GM20431 (cell line): ENCODE measurements at regions not wholly inside any gene's neighbourhood (a gene's known extent, or its start where the extent isn't known, plus 50 kb on each side); places are given as distances from the start of the nearest gene placed in this dataset.

ENCODE experiments used
- in situ Hi-C: fragments of 300-500 bp; cut with MseI, MboI; formaldehyde crosslinking; loops from one replicate; pipeline ENCODE4 v1.15.0; 2020; ENCODE audit warnings: low sequenced_read_pairs; ENCODE audit not compliant: unreplicated experiment

DNA sequence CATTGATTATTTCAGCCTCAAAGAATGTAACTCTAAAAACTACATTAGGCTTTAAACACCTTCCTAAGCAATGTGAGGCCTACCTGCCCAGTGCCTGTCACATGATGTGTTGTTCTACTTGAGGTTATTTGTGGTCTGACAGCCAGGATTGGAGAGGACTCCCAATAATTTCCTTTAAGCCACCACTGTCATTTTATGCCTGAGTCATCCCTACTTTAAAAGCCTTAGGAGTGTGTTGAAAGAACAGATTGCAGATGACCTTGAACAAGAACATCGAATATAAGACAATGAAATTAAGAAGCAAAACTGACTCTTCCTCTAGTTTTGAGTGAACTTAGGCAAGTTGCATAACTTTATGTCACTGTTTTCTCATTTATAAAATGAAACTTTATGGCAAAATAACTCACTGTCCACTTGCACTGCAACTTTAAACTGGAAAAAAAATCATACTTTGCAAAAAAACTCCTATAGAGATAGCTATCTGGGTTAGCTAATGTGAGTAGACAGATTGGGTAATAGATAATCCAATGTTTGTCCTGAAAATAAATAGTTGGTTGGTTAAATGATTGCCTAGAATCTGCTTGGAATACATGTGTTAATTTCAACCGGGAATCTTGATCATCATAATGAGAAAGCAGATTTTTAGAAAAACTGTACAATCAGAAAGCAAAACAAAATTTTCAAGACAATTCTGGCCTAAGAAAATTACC lies 361.2 kb downstream of the SUCLA2 start:
- in situ Hi-C loops, result no loop called here

DNA sequence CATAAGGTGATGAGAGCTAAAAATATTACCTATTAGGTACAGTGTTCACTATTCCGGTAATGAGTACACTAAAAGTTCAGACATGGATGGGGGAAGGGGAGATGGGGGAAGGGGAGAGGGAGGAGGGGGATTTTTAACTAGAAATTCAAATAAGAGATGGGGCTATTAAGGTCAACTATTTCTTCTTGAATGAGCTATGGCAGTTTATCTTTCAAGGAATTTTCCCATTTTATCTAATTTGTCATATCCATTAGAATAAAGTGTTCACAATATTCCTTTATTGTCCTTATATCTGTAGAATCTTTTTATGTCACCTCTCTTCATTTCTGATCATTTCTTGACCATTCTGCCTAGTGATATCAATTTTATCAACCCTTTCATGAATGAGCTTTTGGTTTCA lies 362.4 kb downstream of the SUCLA2 start:
- in situ Hi-C loops, result no loop called here

DNA sequence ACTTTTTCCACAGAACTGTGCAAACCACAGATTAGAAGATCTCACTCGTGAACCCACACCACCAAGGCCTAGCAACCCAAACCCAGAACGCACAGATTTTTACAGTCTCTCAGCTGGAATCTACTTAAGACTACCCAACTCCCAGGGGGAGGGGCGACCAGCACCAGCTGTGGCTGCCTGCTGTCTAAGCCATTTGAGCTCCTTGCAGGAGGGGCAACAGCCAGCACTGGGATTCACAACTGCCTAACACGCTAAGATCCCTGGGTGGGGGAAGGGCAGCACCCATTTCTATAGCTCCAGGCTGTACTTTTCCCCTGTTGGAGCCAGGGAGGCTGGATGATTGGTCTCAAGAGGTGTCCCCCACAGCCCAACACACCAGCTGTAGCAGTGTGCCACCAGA lies 368.8 kb downstream of the SUCLA2 start:
- in situ Hi-C loops, result no loop called here

DNA sequence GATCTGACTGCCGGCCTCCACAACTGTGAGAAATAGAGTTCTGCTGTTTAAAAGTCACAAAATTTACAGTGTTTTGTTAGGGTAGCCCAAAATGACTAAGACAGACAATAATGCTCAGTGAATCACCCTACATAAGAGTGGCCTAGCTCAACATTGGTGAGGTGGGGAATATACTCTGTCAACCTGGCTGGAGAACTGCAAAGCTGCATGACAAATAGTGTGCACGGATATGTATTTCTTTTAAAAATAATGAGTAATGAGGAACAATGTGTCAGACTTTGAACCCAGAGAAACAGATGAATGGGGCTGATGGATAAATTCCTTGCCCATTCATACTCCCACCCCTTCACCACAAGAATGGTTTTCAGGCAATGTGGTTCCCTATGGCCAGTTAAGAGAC lies 372.4 kb downstream of the SUCLA2 start:
- in situ Hi-C loops, result no loop called here

DNA sequence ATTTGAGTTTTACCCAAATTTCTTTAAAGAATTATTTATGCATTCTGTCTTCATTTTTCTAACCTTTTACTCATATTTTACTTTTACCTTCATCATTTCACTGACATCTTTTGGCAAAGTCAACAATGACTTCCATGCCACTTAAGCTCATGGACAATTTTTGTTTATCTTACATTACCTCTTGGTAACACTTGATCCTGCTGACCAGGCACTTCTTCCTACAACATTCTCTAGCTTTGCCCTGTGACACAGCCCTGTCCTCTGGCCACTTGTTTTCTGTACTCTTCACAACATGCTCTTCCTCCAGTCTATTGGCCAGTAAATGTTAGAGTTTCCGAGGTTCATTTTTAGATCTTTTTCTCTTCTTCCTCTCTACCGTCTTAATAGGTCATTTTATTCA lies 377.2 kb downstream of the SUCLA2 start:
- in situ Hi-C loops, result no loop called here

DNA sequence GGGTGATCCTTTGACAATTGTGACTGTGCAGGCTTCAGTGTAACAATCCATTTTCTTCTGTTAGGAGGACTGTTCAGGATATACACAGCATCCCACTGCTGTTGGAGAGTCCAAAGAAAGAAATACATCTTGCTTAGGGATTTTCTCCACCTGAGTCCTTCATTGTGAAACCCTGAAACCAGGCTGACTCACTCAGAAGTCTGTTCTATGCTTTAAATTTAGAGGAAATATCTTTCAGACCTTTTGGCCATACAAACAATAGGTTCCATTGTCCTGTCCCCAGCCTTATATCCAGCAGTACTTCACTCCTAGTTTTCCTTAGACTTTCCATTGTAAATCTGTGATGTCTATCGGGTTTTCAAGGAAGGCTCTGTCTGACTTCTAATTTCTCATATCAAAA lies 379.1 kb downstream of the SUCLA2 start:
- in situ Hi-C loops, result no loop called here

DNA sequence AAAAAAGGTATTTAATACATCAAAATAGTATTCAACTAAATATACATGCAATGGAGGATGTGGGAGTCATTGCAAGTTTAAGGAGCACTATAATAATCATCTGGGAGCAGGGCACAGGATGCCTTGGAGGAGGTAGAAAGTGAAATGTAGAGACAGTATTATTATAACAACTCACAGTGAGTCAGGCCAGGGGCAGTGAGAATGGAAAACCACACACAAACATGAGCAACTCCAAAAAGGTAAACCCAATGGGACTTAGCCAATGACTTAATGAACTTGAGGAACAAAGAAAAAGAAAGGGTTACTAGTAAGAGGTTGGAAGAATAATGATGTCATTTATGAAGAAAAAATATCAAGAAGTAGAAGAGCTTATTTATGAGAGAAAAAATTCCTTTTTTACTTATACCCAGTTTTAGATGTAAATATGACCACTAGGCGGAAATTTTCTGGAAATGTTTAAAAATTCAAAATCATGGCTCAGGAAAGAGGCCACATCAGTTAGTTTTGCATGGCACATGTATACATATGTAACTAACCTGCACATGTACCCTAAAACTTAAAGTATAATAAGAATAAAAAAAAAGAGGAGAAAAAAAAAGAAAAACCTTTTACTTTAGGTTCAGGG lies 389.3 kb downstream of the SUCLA2 start:
- in situ Hi-C loops, result no loop called here

DNA sequence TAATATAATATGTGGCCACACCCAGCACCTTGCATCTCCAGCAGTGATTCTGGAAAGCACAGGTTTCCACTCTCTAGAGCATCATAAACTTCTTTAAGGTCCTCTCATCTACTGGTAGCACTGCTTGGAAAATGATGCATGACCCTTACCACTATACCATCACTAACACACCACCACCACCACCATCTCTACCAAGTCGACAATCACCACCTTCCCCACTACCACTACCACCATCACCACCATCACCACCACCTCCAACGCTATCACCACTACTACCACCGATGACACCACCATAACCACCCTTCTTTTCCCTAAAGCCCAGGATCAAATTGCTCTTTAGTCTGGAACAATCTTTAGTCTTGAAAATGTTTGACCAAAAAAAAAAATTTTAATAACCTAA lies 390.4 kb downstream of the SUCLA2 start:
- in situ Hi-C loops, result no loop called here

DNA sequence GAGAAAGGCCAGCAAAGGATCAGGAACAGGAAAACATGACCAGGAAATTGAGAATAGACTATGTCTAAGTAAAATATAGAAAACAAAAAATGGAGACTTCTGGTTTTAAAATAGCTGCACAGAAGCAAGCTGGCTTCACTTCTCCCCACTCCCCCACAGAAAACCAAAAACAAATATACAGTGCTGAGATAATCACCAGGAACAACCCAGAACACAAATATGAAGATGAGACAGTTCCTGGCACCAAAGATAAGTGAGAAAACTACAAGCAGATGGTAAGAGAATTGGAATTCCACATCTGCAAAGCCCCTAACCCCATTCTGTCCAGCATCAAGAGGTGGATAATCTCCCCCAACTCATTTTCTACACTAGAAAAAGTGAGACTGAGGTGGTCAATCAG lies 397.7 kb downstream of the SUCLA2 start:
- in situ Hi-C loops, result no loop called here

DNA sequence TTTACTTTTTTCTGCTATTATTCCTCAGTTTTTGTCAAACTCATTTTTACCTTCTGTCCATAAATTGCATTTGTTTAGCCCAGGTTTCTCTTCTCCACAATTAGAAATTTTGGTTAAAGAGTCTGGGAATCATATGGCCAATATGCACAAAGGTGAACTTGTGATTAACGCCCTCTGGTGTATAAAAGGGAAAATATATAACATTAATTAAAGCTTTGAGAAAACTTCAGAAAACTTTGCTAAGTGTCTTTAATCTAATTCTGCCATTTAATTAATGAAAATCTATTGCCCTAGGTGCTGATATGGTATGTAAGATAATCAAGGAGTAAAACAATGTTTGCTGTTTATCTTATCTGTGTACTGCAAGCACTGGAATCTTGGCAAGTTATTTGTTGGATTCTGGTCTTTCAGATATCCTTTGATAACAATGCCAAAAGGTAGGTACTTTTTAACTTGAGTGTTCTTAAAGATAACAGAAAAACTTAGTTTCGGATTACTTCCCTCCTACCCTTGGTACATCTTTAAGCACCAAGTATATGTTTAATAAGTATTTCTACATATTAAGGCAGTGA lies 402.6 kb downstream of the SUCLA2 start:
- in situ Hi-C loops, result no loop called here

DNA sequence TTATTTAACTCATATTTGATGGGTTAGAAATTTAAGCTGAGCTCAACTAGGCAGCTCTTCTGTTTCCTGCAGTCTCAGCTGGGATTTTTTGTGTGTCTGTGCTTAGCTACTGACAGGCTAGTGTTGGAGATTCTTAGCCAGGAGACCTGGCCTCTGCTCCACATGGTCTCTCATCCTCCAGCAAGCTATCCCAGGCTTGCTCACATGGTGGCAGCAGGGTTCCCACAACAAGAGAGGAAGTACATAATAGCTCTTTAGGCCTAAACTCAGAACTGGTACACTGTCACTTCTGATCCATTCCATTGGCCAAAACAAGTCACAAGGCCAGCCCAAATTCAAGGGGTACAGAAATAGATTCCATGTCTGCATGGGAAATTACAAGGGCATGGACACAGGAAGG lies 406.2 kb downstream of the SUCLA2 start:
- in situ Hi-C loops, result no loop called here

DNA sequence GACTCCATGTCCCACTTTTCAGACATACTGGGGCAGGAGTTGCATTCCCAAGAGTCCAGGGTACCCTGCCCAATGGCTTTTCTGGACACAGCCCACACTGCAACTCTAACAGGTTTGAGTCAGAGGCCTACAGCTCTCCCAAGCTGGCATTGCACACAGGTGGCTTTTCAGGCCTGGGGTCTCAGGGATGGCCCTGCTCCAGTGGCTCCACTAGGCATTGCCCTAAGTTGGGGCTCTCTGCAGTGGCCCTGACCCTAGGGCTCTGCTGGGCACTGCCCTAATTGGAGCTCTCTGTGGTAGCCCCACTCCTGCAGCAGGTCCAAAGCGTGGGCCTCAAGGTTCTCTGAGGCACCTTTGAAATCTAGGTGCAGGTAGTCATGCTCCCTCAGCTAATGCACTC lies 408.8 kb downstream of the SUCLA2 start:
- in situ Hi-C loops, result no loop called here

DNA sequence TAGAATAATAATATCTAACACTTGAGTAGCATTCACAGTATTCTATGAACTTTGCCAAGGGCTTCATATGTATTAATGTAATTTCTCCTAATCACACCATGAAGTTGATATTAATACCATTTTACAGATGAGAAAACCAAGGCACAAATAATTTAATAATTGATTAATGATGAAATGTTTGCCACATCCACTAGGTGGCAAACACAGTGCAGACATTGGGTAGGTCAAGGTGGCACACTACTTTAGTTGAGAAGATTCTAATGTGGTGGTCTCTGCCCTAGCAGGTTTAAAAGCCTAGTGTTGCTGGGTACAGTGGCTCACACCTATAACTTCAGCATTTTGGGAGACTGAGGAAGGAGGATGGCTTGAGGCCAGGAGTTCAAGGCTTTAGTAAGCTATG lies 412.4 kb downstream of the SUCLA2 start:
- in situ Hi-C loops, result no loop called here

DNA sequence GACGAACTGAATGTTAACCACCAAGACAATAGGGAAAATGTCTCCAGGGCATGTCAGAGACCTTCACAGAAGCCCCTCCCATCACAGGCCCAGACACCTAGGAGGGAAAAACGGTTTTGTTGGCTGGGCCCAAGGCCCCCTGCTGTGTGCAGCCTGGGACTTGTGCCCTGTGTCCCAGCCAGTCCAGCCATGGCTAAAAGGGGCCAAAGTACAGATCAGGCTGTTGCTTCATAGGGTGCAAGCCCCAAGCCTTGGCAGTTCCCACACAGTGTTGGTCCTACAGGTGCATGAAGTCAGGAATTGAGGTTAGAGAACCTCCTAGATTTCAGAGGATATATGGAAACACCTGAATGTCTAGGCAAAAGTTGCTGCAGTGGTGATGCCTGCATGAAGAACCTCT lies 428.7 kb downstream of the SUCLA2 start:
- in situ Hi-C loops, result no loop called here

DNA sequence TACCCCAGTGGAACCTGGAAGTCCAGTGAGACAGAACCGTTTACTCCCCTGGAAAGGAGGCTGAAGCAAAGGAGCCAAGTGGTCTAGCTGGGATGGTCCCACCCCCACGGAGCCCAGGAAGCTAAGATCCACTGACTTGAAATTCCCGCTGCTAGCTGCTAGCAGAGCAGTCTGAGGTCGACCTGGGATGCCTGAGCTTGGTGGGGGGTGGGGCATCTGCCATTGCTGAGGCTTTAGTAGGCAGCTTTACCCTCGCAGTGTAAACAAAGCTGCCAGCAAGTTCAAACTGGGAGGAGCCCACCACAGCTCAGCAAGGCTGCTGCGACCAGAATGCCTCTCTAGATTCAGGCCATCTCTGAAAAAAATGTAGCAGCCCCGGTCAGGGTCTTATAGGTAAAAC lies 437.0 kb downstream of the SUCLA2 start:
- in situ Hi-C loops, result no loop called here

DNA sequence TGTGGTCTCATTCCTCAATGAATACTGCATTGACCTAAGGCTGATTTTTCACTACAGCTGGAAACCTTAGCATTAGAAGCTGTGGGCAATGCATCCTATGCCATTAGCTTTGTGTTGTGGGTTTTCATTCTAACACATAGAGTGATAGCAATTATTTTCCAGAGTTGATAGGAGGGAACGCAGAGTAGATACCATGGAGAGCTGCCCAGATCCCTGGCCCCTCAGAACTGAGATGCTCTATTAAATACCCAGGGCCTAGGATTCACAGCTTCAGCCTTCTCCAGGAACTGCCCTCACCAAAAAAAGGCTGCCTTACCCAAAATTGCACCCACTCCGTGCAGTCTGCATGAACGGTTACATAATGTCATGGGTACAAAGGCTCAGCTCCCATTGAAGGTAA lies 444.4 kb downstream of the SUCLA2 start:
- in situ Hi-C loops, result no loop called here

DNA sequence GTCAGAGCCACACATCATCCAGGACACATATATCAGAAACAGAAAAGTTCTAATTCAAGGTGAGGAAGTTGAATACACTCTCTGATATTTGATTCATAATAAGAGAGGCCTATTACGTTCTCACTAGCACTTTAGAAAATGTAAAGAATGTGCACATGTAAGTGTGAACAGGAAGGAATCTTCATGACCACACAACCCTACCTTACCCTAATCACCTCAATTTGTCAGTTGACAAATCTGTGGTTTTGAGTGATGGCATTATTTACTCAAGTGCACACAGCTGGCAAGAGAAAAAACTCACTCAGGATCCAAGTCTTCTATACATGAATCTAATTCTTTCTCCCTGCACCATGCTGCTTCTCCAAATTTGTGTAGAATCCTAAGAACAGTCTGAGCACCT lies 445.8 kb downstream of the SUCLA2 start:
- in situ Hi-C loops, result no loop called here

DNA sequence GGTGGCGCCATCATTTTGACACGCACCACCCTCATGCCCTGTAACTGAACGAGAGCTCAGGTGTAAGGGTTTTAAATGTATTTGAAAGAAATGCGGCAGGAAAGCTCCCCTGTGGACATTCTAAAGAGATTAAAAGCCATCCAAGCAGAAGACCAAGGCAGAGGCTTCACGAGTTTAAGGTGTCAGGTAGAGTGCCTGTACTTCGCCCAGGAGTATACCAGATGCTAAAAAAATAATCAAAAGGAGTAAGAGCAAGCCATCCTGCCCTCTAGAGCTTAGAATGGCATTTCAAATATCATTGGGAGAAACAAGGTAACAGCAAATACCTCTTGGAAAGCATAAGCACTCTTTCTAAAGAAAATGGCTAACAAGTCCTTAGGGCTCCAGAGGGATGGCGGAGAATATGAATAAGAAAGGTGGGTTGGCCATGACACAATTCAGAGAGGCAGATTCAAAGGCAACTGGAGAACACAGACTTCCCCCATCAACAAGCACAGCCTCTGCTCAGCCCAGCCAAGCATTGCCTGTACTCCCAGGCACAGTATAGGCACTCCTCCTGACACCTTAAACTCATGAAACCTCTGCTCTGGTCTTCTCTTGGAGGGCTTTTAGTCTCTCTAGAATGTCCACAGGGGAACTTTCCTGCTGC lies 447.6 kb downstream of the SUCLA2 start:
- in situ Hi-C loops, result no loop called here

DNA sequence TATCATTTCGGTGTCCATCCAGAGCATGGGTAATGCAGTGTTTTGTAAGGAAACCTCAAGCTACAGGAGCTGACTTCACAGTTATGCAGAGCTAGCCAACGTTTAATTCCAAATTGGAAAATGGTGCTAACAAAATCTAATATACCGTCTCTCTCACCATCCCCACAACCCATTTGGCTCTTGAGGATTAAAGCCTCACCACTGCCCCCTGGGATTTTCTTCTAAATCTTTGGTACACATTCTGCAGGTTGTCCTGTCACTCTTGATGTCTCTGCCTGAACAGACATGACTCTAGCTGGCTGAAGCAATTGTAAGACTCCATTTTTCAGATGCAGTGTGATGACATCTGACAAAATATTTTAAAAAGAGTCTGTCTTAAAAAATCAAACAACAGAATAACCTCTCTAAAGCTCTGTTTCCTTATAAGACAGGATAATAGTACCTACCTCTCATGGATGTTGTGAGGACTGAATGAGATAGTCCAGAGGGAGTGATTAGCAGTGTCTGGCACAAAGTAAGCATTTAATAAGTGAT lies 451.8 kb downstream of the SUCLA2 start:
- in situ Hi-C loops, result no loop called here

DNA sequence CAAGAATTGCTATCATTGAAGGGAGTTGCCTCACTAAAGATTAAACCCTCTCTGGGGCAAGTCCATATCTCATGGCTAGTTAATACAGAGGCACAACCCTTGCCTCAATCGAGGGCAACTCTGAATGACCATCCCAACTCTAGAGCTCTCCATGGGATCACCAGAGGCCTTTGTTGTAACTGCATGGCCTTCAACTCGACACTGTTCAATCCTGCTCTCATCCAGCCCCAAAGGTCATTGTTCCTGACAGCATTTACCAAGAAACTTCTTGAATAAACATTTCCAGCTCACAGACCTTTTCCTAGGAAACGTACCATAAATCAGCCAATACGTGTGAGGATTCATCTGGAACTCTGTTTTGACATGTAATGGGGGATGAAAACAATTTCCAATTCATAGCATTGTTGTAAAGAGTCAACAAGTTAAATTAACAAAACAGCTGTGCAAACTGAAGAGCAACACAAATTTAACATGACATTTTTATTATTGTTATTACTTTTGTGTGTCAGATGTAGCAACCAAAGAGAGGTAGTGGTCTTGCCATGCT lies 452.7 kb downstream of the SUCLA2 start:
- in situ Hi-C loops, result no loop called here
